ENCODE measurements at regions not wholly inside any gene's neighbourhood (a gene's known extent, or its start where the extent isn't known, plus 50 kb on each side); places are given as distances from the start of the nearest gene placed in this dataset.

GRCh38 chr20:22243067-22243466 lies 341.3 kb downstream of the FOXA2 start:
- no peak overlapping the region for H4K91ac ChIP-seq (replicated peaks; ENCODE audit: insufficient read length, low read length)
- ChIA-PET CTCF (ENCODE audit: partially characterized antibody) (interaction anchor here (0.9 to 2.2 kb wide), 3 partner anchors 9 to 523 kb away, joined by 3 to 7 read pairs (median 3); no protein-coding TSS in a partner anchor), POLR2A (ENCODE audit: partially characterized antibody) (no interaction called here)
- H3K18ac ChIP-seq (ENCODE audit: extremely low read depth, low read length), result no peak overlapping the region
- no peaks in the 10 kb centered on the region for H3K23me2 ChIP-seq (ENCODE audit: low read depth, low read length)
- no peaks in the 10 kb centered on the region for H3K4me1 ChIP-seq (replicated peaks in 1 of 4; ENCODE audit: control insufficient read depth in 3 of 4, insufficient read depth in 4 of 4, low read length in 3 of 4)
- no peak overlapping the region for H3K27ac ChIP-seq (ENCODE audit: low read depth, low read length)
- H4K5ac ChIP-seq (ENCODE audit: insufficient read length, low read depth, low read length), result no peak overlapping the region
- no peaks in the 10 kb centered on the region for H3K36me3 ChIP-seq (ENCODE audit: control insufficient read depth in 2 of 4, insufficient read depth in 4 of 4, low read length in 3 of 4)
- no peaks in the 10 kb centered on the region for H3K9me3 ChIP-seq (ENCODE audit: insufficient read depth in 2 of 2, low read depth in 1 of 2, low read length in 1 of 2)
- DNase-seq (ENCODE audit: low read depth in 1 of 2, low spot score in 2 of 2), result no peak
- no peak overlapping the region for H3K9ac ChIP-seq (replicated peaks in 1 of 4; ENCODE audit: extremely low read depth in 1 of 4, low read depth in 3 of 4, low read length in 3 of 4)
- no peak overlapping the region for H2BK15ac ChIP-seq (ENCODE audit: low read length)
- H3K27me3 ChIP-seq (replicated peaks in 1 of 4; ENCODE audit: control insufficient read depth in 3 of 4, extremely low read depth in 1 of 4, insufficient read depth in 3 of 4, low read length in 3 of 4), result no peaks in the 10 kb centered on the region
- H2BK12ac ChIP-seq (ENCODE audit: low read depth, low read length), result no peak overlapping the region
- H2AFZ ChIP-seq (ENCODE audit: low read length), result no peak overlapping the region
- H3K14ac ChIP-seq (ENCODE audit: insufficient read length), result no peak overlapping the region
- no peaks in the 10 kb centered on the region for H3K79me2 ChIP-seq (ENCODE audit: control insufficient read depth in 1 of 2, insufficient read depth in 2 of 2, low read length in 2 of 2)
- 91% methylated on average over 5 of the region's 5 CpGs; no CpG with 5 or more reads in 1 of the 2 experiments for WGBS, 2 experiments (ENCODE audit: extremely low coverage in 1 of 2, insufficient coverage in 1 of 2, insufficient read length in 1 of 2, insufficient replicate concordance in 2 of 2, low coverage in 1 of 2, low lambda C conversion rate in 2 of 2, missing lambda C conversion rate in 1 of 2)
- no peak overlapping the region for H2BK20ac ChIP-seq (ENCODE audit: low read length)
- H3K23ac ChIP-seq (ENCODE audit: insufficient read length), result no peak overlapping the region
- no peak for FAIRE-seq
- H4K20me1 ChIP-seq (replicated peaks in 1 of 2; ENCODE audit: control insufficient read depth in 1 of 2, insufficient read depth in 2 of 2, low read length in 2 of 2), result no peaks in the 10 kb centered on the region
- no peaks in the 10 kb centered on the region for H3K79me1 ChIP-seq (ENCODE audit: low read depth, low read length)
- H3K4me2 ChIP-seq (ENCODE audit: insufficient read depth in 1 of 2, low read depth in 2 of 2, low read length in 2 of 2), result no peak overlapping the region
- H2BK5ac ChIP-seq (ENCODE audit: low read depth, low read length), result no peak overlapping the region
- no peak overlapping the region for H4K8ac ChIP-seq (ENCODE audit: extremely low read depth, insufficient read depth, low read length)
- no peak overlapping the region for H2BK120ac ChIP-seq (replicated peaks; ENCODE audit: low read depth, low read length)
- no peak overlapping the region for H2AK5ac ChIP-seq (ENCODE audit: low read depth, low read length)
- no peak overlapping the region for H3K4me3 ChIP-seq (ENCODE audit: extremely low read depth in 1 of 4, insufficient read depth in 2 of 4, low read depth in 3 of 4, low read length in 4 of 4)
- no peak overlapping the region for H3K56ac ChIP-seq (replicated peaks; ENCODE audit: insufficient read length, low read depth, low read length)
- H3K4ac ChIP-seq (replicated peaks; ENCODE audit: insufficient read length, low read depth, low read length), result no peak overlapping the region
- TF ChIP-seq PHF8 (conservative IDR thresholded peaks at IDR 0.05; ENCODE audit: low read depth, low read length), result no peak
- no peak for TF ChIP-seq EP300 (IDR thresholded peaks at IDR 0.05; ENCODE audit: borderline replicate concordance in 1 of 2, low read depth in 2 of 2, low read length in 2 of 2)
- TF ChIP-seq GABPA (IDR thresholded peaks at IDR 0.05; ENCODE audit: borderline replicate concordance, insufficient read depth, low read length), result no peak
- TF ChIP-seq KDM1A (IDR thresholded peaks at IDR 0.05; ENCODE audit: borderline replicate concordance, low read length), result no peak
- TF ChIP-seq ZNF274 (IDR thresholded peaks at IDR 0.05; ENCODE audit: borderline replicate concordance, extremely low read depth, low read length), result no peak
- TF ChIP-seq SP2 (IDR thresholded peaks at IDR 0.05; ENCODE audit: low read length), result no peak
- no peak for TF ChIP-seq CBX5 (IDR thresholded peaks at IDR 0.05; ENCODE audit: low read depth, low read length)
- no peak for TF ChIP-seq EGR1 (IDR thresholded peaks at IDR 0.05; ENCODE audit: borderline replicate concordance, low read depth, low read length)
- no peak for TF ChIP-seq CTBP2 (IDR thresholded peaks at IDR 0.05; ENCODE audit: borderline replicate concordance, insufficient read depth, insufficient read length, low read length)
- no peak for TF ChIP-seq SAP30 (IDR thresholded peaks at IDR 0.05; ENCODE audit: insufficient read depth, insufficient replicate concordance, low read length)
- TF ChIP-seq SUZ12 (IDR thresholded peaks at IDR 0.05; ENCODE audit: low read length), result no peak
- no peak for TF ChIP-seq POLR2AphosphoS5 (IDR thresholded peaks at IDR 0.05; ENCODE audit: low read depth, low read length)

All from H1 (cell line).